Mesenchymal stem cell (in vitro differentiated cells and primary cell): ENCODE measurements at regions not wholly inside any gene's neighbourhood (a gene's known extent, or its start where the extent isn't known, plus 50 kb on each side); places are given as distances from the start of the nearest gene placed in this dataset.

Source experiments
- DNase-seq: peaks from one replicate; pipeline ENCODE4 v3.0.0-alpha.2; 2013
- H2AFZ ChIP-seq: one replicate; pipeline ENCODE4 v1.6.1; 2013; ENCODE audit warnings: low read depth, mild to moderate bottlenecking, control low read depth, inconsistent platforms, low read length, moderate library complexity
- H2AK5ac ChIP-seq: 2 replicates; pipeline ENCODE4 v1.6.1; 2013; ENCODE audit warnings: low read length, moderate library complexity, mild to moderate bottlenecking, inconsistent platforms; ENCODE audit not compliant: severe bottlenecking
- H2BK120ac ChIP-seq: one replicate; pipeline ENCODE4 v1.6.1; 2013; ENCODE audit warnings: low read depth, mild to moderate bottlenecking, inconsistent platforms, low read length, moderate library complexity
- H2BK12ac ChIP-seq, 2 experiments: one replicate each; pipeline ENCODE4 v1.6.1; 2013; ENCODE audit warnings: inconsistent platforms in 2 of 2, low read length in 2 of 2, mild to moderate bottlenecking in 2 of 2, moderate library complexity in 2 of 2, control low read depth in 1 of 2
- H2BK15ac ChIP-seq: one replicate; pipeline ENCODE4 v1.6.1; 2013; ENCODE audit warnings: mild to moderate bottlenecking, low read depth, inconsistent platforms; ENCODE audit not compliant: poor library complexity, severe bottlenecking
- H2BK5ac ChIP-seq: 2 replicates; pipeline ENCODE4 v1.6.1; 2013; ENCODE audit warnings: low read depth, mild to moderate bottlenecking, low read length, control low read depth, inconsistent platforms; ENCODE audit not compliant: poor library complexity, severe bottlenecking
- H3K14ac ChIP-seq, 2 experiments: one replicate each; pipeline ENCODE4 v1.6.1; 2013; ENCODE audit warnings: inconsistent platforms in 2 of 2, low read length in 2 of 2, control low read depth in 1 of 2, mild to moderate bottlenecking in 1 of 2, moderate library complexity in 1 of 2
- H3K18ac ChIP-seq, 2 experiments: one replicate each; pipeline ENCODE4 v1.6.1; 2013; ENCODE audit warnings: inconsistent platforms in 2 of 2, low read length in 2 of 2, control low read depth in 1 of 2, low read depth in 1 of 2, mild to moderate bottlenecking in 1 of 2
- H3K23ac ChIP-seq, 2 experiments: one replicate each; pipeline ENCODE4 v1.6.1; 2013; ENCODE audit warnings: inconsistent platforms in 2 of 2, low read length in 2 of 2, mild to moderate bottlenecking in 2 of 2, moderate library complexity in 2 of 2, control low read depth in 1 of 2
- H3K27ac ChIP-seq: 2 replicates; pipeline ENCODE4 v1.5.1; 2013; ENCODE audit warnings: mild to moderate bottlenecking, moderate library complexity, low read length, control low read depth, inconsistent platforms; ENCODE audit not compliant: poor library complexity, severe bottlenecking
- H3K27me3 ChIP-seq, 2 experiments: 2 replicates each; pipeline versions ENCODE4 v1.6.1 to v1.7.0; 2013; ENCODE audit warnings: low read length in 2 of 2, mild to moderate bottlenecking in 2 of 2, moderate library complexity in 2 of 2, control low read depth in 1 of 2, inconsistent platforms in 1 of 2; ENCODE audit not compliant: control insufficient read depth in 1 of 2, insufficient read depth in 1 of 2
- H3K36me3 ChIP-seq, 2 experiments: 2 replicates each; pipeline versions ENCODE4 v1.6.1 to v1.7.0; 2013; ENCODE audit warnings: low read length in 2 of 2, control low read depth in 1 of 2, inconsistent platforms in 1 of 2, low read depth in 1 of 2, mild to moderate bottlenecking in 1 of 2; ENCODE audit not compliant: insufficient read depth in 2 of 2, control insufficient read depth in 1 of 2
- H3K4ac ChIP-seq, 2 experiments: one replicate each; pipeline ENCODE4 v1.6.1; 2013; ENCODE audit warnings: inconsistent platforms in 2 of 2, low read length in 2 of 2, mild to moderate bottlenecking in 2 of 2, moderate library complexity in 2 of 2, control low read depth in 1 of 2, low read depth in 1 of 2
- H3K4me1 ChIP-seq: 2 replicates; pipeline ENCODE4 v1.6.1; 2013; ENCODE audit warnings: low read depth, low read length, control low read depth; ENCODE audit not compliant: control insufficient read depth, insufficient read depth
- H3K4me2 ChIP-seq: 2 replicates; pipeline ENCODE4 v1.6.1; 2013; ENCODE audit warnings: low read length, mild to moderate bottlenecking, inconsistent platforms; ENCODE audit not compliant: poor library complexity, severe bottlenecking
- H3K4me3 ChIP-seq, 2 experiments: 2 replicates each; pipeline versions ENCODE4 v1.5.1 to v1.7.0; 2013; ENCODE audit warnings: low read length in 2 of 2, mild to moderate bottlenecking in 2 of 2, control low read depth in 1 of 2, low read depth in 1 of 2; ENCODE audit not compliant: insufficient read depth in 1 of 2
- H3K79me1 ChIP-seq: replicated peaks from 2 replicates; pipeline ENCODE4 v1.6.1; 2013; ENCODE audit warnings: mild to moderate bottlenecking, control low read depth, low read length, inconsistent platforms; ENCODE audit not compliant: poor library complexity, severe bottlenecking
- H3K9ac ChIP-seq: 2 replicates; pipeline ENCODE4 v1.7.0; 2013; ENCODE audit warnings: mild to moderate bottlenecking, low read length, moderate library complexity
- H3K9me3 ChIP-seq: 2 replicates; pipeline ENCODE4 v1.7.0; 2013; ENCODE audit warnings: mild to moderate bottlenecking, low read length; ENCODE audit not compliant: control insufficient read depth
- H4K8ac ChIP-seq: one replicate; pipeline ENCODE4 v1.6.1; 2013; ENCODE audit warnings: inconsistent platforms, mild to moderate bottlenecking, low read length, moderate library complexity
- H4K91ac ChIP-seq: one replicate; pipeline ENCODE4 v1.6.1; 2013; ENCODE audit warnings: mild to moderate bottlenecking, low read length, inconsistent platforms
- WGBS: methylation state at CpG from one replicate; pipeline ENCODE4 v1.1.7; 2013; ENCODE audit warnings: mixed read lengths; 5-methylcytosine and 5-hydroxymethylcytosine counted together

DNA sequence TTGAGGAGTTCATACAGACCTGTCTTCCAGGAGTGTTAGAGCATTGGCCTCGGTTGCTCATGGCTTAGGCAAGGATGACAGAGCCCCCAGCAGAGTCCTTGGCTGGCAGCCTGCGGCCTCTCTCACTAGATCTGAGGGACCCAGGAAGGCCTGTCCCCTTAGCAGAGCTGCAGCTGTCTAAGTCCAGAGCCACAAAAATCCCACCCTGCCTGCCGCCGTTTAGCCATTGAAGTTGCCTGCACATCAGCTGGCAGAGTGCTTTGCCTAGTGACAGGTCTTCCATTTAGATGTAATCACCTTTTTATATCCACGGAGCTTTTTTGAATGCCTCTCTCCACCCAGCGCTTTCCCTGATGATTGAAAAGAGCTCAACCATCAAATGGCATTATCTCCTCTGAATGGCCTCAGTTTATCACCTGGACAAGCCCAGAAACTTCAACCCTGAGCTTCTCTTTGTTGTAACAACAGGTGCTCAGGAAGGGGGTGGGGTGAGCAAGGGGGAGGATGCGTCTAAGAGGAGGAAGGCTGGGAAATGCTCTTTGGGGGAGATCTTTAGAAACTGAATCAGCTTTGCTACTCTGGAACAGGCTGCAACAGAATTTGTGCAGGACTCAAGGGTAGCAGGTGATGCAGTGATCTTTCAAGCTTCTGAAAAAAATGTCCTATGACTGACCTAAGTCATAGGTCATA, 71.9 kb downstream of the TNP1 start:
- no peak overlapping the region for H3K27ac ChIP-seq
- whole genome bisulfite sequencing = 86% methylated on average over 7 of the region's 7 CpGs
- no peak overlapping the region for H3K23ac ChIP-seq
- H4K8ac ChIP-seq = no peak overlapping the region
- H2BK12ac ChIP-seq = no peak overlapping the region
- H3K4me2 ChIP-seq = no peak overlapping the region
- H3K9me3 ChIP-seq = no peaks in the 10 kb centered on the region
- no peak overlapping the region for H3K4ac ChIP-seq
- no peak overlapping the region for H2BK15ac ChIP-seq
- H4K91ac ChIP-seq = no peak overlapping the region
- H3K18ac ChIP-seq = no peak overlapping the region
- H2BK5ac ChIP-seq = no peak overlapping the region
- no peak overlapping the region for H3K14ac ChIP-seq
- peaks cover 0 to 3% of the 10 kb centered on the region in 2 experiments for H3K27me3 ChIP-seq
- H3K79me1 ChIP-seq = no peaks in the 10 kb centered on the region
- no peak overlapping the region for H3K4me3 ChIP-seq
- no peaks in the 10 kb centered on the region for H3K36me3 ChIP-seq
- H3K4me1 ChIP-seq = peaks cover 6% of the 10 kb centered on the region
- no peak overlapping the region for H3K9ac ChIP-seq
- no peak overlapping the region for H2BK120ac ChIP-seq
- no peak overlapping the region for H2AK5ac ChIP-seq
- no peak for DNase-seq
- no peak overlapping the region for H2AFZ ChIP-seq

DNA sequence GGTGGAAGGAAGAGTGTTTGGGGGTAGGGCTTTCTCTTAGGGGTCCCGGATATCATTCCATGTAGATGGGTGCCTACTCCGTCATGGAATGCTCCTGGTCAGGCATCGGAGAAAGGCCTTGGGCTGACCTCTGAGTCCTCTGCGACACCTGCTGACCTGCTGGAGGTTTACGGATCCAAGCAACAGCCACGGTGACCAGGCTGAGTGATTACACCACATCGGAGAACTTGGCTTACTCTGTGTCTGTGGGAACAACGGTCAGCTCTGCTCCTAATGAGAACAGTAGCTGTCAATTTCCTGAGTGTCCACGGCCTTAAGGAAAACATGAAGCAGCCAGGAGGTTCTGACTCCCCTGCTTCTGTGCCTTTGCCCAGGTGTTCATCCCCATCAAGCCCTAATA, 73.2 kb downstream of the TNP1 start:
- H3K9ac ChIP-seq = no peak overlapping the region
- H2BK120ac ChIP-seq = no peak overlapping the region
- no peaks in the 10 kb centered on the region for H3K79me1 ChIP-seq
- H3K4me1 ChIP-seq = peaks cover 6% of the 10 kb centered on the region
- no peak overlapping the region for H4K91ac ChIP-seq
- H3K27me3 ChIP-seq = peaks cover 0 to 3% of the 10 kb centered on the region in 2 experiments
- no peak overlapping the region for H3K23ac ChIP-seq
- no peak overlapping the region for H2BK12ac ChIP-seq
- H3K27ac ChIP-seq = no peak overlapping the region
- no peak overlapping the region for H3K4me3 ChIP-seq
- no peaks in the 10 kb centered on the region for H3K9me3 ChIP-seq
- no peak overlapping the region for H3K4me2 ChIP-seq
- no peak overlapping the region for H2BK5ac ChIP-seq
- H3K14ac ChIP-seq = no peak overlapping the region
- no peak overlapping the region for H2AK5ac ChIP-seq
- H3K18ac ChIP-seq = no peak overlapping the region
- no peak overlapping the region for H2AFZ ChIP-seq
- H4K8ac ChIP-seq = no peak overlapping the region
- 93% methylated on average over 9 of the region's 9 CpGs for WGBS
- H3K36me3 ChIP-seq = no peaks in the 10 kb centered on the region
- no peak overlapping the region for H3K4ac ChIP-seq
- no peak for DNase-seq
- no peak overlapping the region for H2BK15ac ChIP-seq

DNA sequence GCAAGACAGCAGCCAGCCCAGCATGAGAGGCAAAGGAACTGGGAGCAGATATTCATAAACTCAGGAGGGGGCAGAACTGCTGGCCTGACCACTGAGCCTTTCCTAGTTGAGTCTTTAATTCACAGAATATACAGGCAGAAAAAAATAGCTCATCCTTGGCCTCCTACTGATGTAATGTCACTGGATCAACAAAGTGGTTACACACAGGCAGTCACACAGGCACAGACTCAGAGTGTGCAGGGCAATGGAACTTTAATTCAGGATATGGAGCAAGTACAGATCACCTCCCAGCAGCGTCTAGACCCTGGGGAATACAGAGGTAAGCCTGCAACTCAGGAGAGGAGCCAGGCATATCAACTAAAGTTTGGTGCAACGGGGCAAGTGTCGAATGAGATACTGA, 75.4 kb downstream of the TNP1 start:
- H3K79me1 ChIP-seq = no peaks in the 10 kb centered on the region

DNA sequence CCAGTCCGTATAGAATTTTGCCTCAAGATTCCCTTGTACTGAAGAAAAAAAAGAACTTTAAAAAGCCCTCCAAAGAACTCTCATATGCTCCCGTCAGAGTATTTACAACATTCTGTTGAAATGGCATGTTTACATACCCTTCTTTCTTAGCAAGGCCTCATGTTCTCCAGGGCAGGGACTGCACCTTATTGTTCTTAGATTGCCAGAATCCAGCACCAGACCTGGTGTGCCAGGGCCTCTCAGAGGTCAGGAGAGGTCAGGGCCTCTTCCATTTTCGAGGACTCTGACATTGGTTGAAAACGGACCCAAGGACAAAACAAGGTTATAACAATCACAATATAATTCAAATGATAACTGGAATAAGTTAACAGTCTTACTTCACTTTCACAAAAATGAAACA, 78.2 kb downstream of the TNP1 start:
- no peak overlapping the region for H3K4me2 ChIP-seq
- H2BK15ac ChIP-seq = peak overlapping the region; percentile 23
- H2BK120ac ChIP-seq = no peak overlapping the region
- H2AK5ac ChIP-seq = no peak overlapping the region
- no peaks in the 10 kb centered on the region for H3K9me3 ChIP-seq
- no peak overlapping the region for H4K91ac ChIP-seq
- H3K4me1 ChIP-seq = peaks cover 9% of the 10 kb centered on the region
- H3K14ac ChIP-seq = no peak overlapping the region
- H2AFZ ChIP-seq = no peak overlapping the region
- 51% methylated on average over 3 of the region's 4 CpGs for WGBS
- no peak overlapping the region for H3K4ac ChIP-seq
- H3K79me1 ChIP-seq = no peaks in the 10 kb centered on the region
- no peak overlapping the region for H3K27ac ChIP-seq
- no peak overlapping the region for H2BK5ac ChIP-seq
- no peak overlapping the region for H4K8ac ChIP-seq
- H2BK12ac ChIP-seq = no peak overlapping the region
- H3K27me3 ChIP-seq = peaks cover 0 to 3% of the 10 kb centered on the region in 2 experiments
- H3K4me3 ChIP-seq = no peak overlapping the region
- DNase-seq = no peak
- H3K18ac ChIP-seq = no peak overlapping the region
- no peaks in the 10 kb centered on the region for H3K36me3 ChIP-seq
- H3K9ac ChIP-seq = no peak overlapping the region
- no peak overlapping the region for H3K23ac ChIP-seq

More for the DNA sequence above, 75.4 kb downstream of the TNP1 start:
- H3K9me3 ChIP-seq = no peaks in the 10 kb centered on the region
- H3K4me2 ChIP-seq = no peak overlapping the region
- H3K4me1 ChIP-seq = peaks cover 6% of the 10 kb centered on the region
- no peak overlapping the region for H3K9ac ChIP-seq
- no peak overlapping the region for H2AFZ ChIP-seq
- no peak overlapping the region for H3K27ac ChIP-seq
- no peak overlapping the region for H3K4ac ChIP-seq
- DNase-seq = no peak
- H4K8ac ChIP-seq = peak overlapping the region; percentile 69
- no peak overlapping the region for H3K14ac ChIP-seq
- H2BK120ac ChIP-seq = no peak overlapping the region
- H2BK15ac ChIP-seq = no peak overlapping the region
- H2BK12ac ChIP-seq = no peak overlapping the region
- H3K27me3 ChIP-seq = peaks cover 0 to 3% of the 10 kb centered on the region in 2 experiments
- WGBS = 93% methylated on average over 3 of the region's 3 CpGs
- H3K18ac ChIP-seq = peak overlapping the region in 1 of 2 experiments; percentile 48
- H3K23ac ChIP-seq = no peak overlapping the region
- H2BK5ac ChIP-seq = no peak overlapping the region
- no peaks in the 10 kb centered on the region for H3K36me3 ChIP-seq
- H3K4me3 ChIP-seq = no peak overlapping the region
- no peak overlapping the region for H2AK5ac ChIP-seq
- H4K91ac ChIP-seq = no peak overlapping the region
